ENCODE measurements at regions not wholly inside any gene's neighbourhood (a gene's known extent, or its start where the extent isn't known, plus 50 kb on each side); places are given as distances from the start of the nearest gene placed in this dataset.

DNA sequence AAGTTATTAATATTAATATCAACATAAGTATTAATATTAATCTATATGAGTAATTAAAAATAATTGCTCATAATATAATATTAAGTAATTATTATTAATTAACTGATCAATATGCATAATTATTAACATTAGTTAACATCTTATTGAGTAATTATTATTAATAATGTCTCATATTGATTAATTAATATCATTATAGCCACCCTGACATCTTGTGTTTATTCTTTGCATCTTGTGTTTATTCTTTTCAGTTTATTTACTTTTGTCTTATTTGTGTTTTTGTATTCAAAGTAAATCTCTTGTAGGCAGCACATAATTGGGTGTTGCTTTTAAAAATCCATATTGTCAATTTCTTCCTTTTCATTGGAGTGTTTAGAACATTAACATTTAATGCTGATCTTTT lies 56.6 kb downstream of the MYEOV start:
- TF ChIP-seq, protein P1, sequence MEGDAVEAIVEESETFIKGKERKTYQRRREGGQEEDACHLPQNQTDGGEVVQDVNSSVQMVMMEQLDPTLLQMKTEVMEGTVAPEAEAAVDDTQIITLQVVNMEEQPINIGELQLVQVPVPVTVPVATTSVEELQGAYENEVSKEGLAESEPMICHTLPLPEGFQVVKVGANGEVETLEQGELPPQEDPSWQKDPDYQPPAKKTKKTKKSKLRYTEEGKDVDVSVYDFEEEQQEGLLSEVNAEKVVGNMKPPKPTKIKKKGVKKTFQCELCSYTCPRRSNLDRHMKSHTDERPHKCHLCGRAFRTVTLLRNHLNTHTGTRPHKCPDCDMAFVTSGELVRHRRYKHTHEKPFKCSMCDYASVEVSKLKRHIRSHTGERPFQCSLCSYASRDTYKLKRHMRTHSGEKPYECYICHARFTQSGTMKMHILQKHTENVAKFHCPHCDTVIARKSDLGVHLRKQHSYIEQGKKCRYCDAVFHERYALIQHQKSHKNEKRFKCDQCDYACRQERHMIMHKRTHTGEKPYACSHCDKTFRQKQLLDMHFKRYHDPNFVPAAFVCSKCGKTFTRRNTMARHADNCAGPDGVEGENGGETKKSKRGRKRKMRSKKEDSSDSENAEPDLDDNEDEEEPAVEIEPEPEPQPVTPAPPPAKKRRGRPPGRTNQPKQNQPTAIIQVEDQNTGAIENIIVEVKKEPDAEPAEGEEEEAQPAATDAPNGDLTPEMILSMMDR (conservative IDR thresholded peaks at IDR 0.05; ENCODE audit: low read depth, low read length): no peak
- TF ChIP-seq EZH2phosphoT487 (IDR thresholded peaks at IDR 0.05; ENCODE audit: borderline replicate concordance, low read length): no peak
- TF ChIP-seq EZH2 (IDR thresholded peaks at IDR 0.05; ENCODE audit: low read length, unreplicated experiment): no peak
